ENCODE measurements at regions not wholly inside any gene's neighbourhood (a gene's known extent, or its start where the extent isn't known, plus 50 kb on each side); places are given as distances from the start of the nearest gene placed in this dataset.

GRCh38 chr2:14363976-14364375 is 268.5 kb upstream of the LRATD1 start:
- Histone ChIP-seq H4K20me1 (replicated peaks in 1 of 2; ENCODE audit: control insufficient read depth in 1 of 2, insufficient read depth in 2 of 2, low read length in 2 of 2) (no peaks in the 10 kb centered on the region), H3K9ac (replicated peaks in 1 of 4; ENCODE audit: extremely low read depth in 1 of 4, low read depth in 3 of 4, low read length in 3 of 4) (no peak overlapping the region), H3K18ac (ENCODE audit: extremely low read depth, low read length) (no peak overlapping the region), H4K8ac (ENCODE audit: extremely low read depth, insufficient read depth, low read length) (no peak overlapping the region), H3K23me2 (ENCODE audit: low read depth, low read length) (no peaks in the 10 kb centered on the region), H3K4me1 (replicated peaks in 1 of 4; ENCODE audit: control insufficient read depth in 3 of 4, insufficient read depth in 4 of 4, low read length in 3 of 4) (no peaks in the 10 kb centered on the region), H3K27me3 (replicated peaks in 1 of 4; ENCODE audit: control insufficient read depth in 3 of 4, extremely low read depth in 1 of 4, insufficient read depth in 3 of 4, low read length in 3 of 4) (peaks cover 0 to 1% (median 0%) of the 10 kb centered on the region in 4 experiments; a peak in 1 of 7 replicates), H2BK12ac (ENCODE audit: low read depth, low read length) (no peak overlapping the region), H3K9me3 (ENCODE audit: insufficient read depth in 2 of 2, low read depth in 1 of 2, low read length in 1 of 2) (peaks cover 0 to 3% of the 10 kb centered on the region in 2 experiments; a peak in 1 of 4 replicates), H2BK15ac (ENCODE audit: low read length) (no peak overlapping the region), H3K79me1 (ENCODE audit: low read depth, low read length) (no peaks in the 10 kb centered on the region), H2AFZ (ENCODE audit: low read length) (no peak overlapping the region), H3K4me3 (ENCODE audit: extremely low read depth in 1 of 4, insufficient read depth in 2 of 4, low read depth in 3 of 4, low read length in 4 of 4) (no peak overlapping the region), H2AK5ac (ENCODE audit: low read depth, low read length) (no peak overlapping the region), H3K23ac (ENCODE audit: insufficient read length) (no peak overlapping the region), H2BK20ac (ENCODE audit: low read length) (no peak overlapping the region), H4K5ac (ENCODE audit: insufficient read length, low read depth, low read length) (no peak overlapping the region), H3K56ac (replicated peaks; ENCODE audit: insufficient read length, low read depth, low read length) (no peak overlapping the region), H4K91ac (replicated peaks; ENCODE audit: insufficient read length, low read length) (no peak overlapping the region), H3K4ac (replicated peaks; ENCODE audit: insufficient read length, low read depth, low read length) (no peak overlapping the region), H3K79me2 (ENCODE audit: control insufficient read depth in 1 of 2, insufficient read depth in 2 of 2, low read length in 2 of 2) (no peaks in the 10 kb centered on the region), H2BK120ac (replicated peaks; ENCODE audit: low read depth, low read length) (no peak overlapping the region), H3K14ac (ENCODE audit: insufficient read length) (no peak overlapping the region), H3K4me2 (ENCODE audit: insufficient read depth in 1 of 2, low read depth in 2 of 2, low read length in 2 of 2) (no peak overlapping the region), H3K27ac (ENCODE audit: low read depth, low read length) (no peak overlapping the region), H2BK5ac (ENCODE audit: low read depth, low read length) (no peak overlapping the region), H3K36me3 (ENCODE audit: control insufficient read depth in 2 of 4, insufficient read depth in 4 of 4, low read length in 3 of 4) (no peaks in the 10 kb centered on the region)
- POLR2A ChIA-PET (ENCODE audit: partially characterized antibody), result no interaction called here
- FAIRE-seq, result no peak
- CTCF ChIA-PET (ENCODE audit: partially characterized antibody), result no interaction called here
- DNase-seq (ENCODE audit: low read depth in 1 of 2, low spot score in 2 of 2), result no peak
- WGBS, 2 experiments (ENCODE audit: extremely low coverage in 1 of 2, insufficient coverage in 1 of 2, insufficient read length in 1 of 2, insufficient replicate concordance in 2 of 2, low coverage in 1 of 2, low lambda C conversion rate in 2 of 2, missing lambda C conversion rate in 1 of 2), result 57% methylated on average over 3 of the region's 3 CpGs; no CpG with 5 or more reads in 1 of the 2 experiments
- TF ChIP-seq RAD21 (IDR thresholded peaks at IDR 0.05 in 1 of 2, conservative IDR thresholded peaks at IDR 0.05 in 1 of 2; ENCODE audit: low read depth in 2 of 2, low read length in 2 of 2), result no peak
- no peak for TF ChIP-seq SAP30 (IDR thresholded peaks at IDR 0.05; ENCODE audit: insufficient read depth, insufficient replicate concordance, low read length)
- TF ChIP-seq POLR2A (IDR thresholded peaks at IDR 0.05; ENCODE audit: control extremely low read depth in 1 of 2, low read depth in 2 of 2, low read length in 2 of 2), result no peak
- no peak for TF ChIP-seq RNF2 (IDR thresholded peaks at IDR 0.05; ENCODE audit: borderline replicate concordance, low read depth, low read length, missing control alignments, poor library complexity, severe bottlenecking)
- TF ChIP-seq CHD2 (IDR thresholded peaks at IDR 0.05; ENCODE audit: low read length), result no peak
- TF ChIP-seq ASH2L (IDR thresholded peaks at IDR 0.05; ENCODE audit: low read length), result no peak
- TF ChIP-seq SP4 (IDR thresholded peaks at IDR 0.05; ENCODE audit: low read length), result no peak
- TF ChIP-seq SP1 (IDR thresholded peaks at IDR 0.05; ENCODE audit: low read depth, low read length), result no peak
- TF ChIP-seq GABPA (IDR thresholded peaks at IDR 0.05; ENCODE audit: borderline replicate concordance, insufficient read depth, low read length), result no peak
- no peak for TF ChIP-seq CBX5 (IDR thresholded peaks at IDR 0.05; ENCODE audit: low read depth, low read length)
- no peak for TF ChIP-seq JUN (IDR thresholded peaks at IDR 0.05; ENCODE audit: low read depth, low read length)
- no peak for TF ChIP-seq HDAC2 (IDR thresholded peaks at IDR 0.05; ENCODE audit: borderline replicate concordance in 1 of 2, low read depth in 2 of 2, low read length in 2 of 2)
- TF ChIP-seq HDAC6 (IDR thresholded peaks at IDR 0.05; ENCODE audit: low read depth, low read length), result no peak
- TF ChIP-seq EGR1 (IDR thresholded peaks at IDR 0.05; ENCODE audit: borderline replicate concordance, low read depth, low read length), result no peak
- TF ChIP-seq KDM5A (IDR thresholded peaks at IDR 0.05; ENCODE audit: low read length), result no peak

Measured in H1 (cell line).